ENCODE measurements at regions not wholly inside any gene's neighbourhood (a gene's known extent, or its start where the extent isn't known, plus 50 kb on each side); places are given as distances from the start of the nearest gene placed in this dataset.

DNA sequence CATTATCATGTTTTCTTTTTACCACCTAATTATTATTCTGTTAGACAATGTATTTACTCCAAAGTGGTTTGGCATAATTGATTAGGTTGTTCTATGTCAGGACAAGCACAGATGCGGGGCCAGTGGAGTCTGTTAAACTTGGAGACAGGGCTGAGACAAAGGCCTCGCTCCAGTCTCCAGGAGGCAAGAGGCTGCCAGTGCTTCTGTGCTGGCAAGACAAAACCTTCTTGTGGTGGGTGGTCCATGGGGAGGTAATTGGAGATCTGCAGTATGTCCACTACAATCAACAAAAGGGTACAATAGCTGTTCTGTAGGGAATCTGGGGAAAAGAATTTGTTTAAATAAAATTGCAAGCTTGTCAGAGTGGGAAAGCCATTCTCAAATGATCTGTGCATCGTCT, 677.2 kb upstream of the SLC35B3 start:
- Mint-ChIP-seq H3K4me3 (ENCODE audit: low read depth, unreplicated experiment) (no peak overlapping the region), H3K27me3 (ENCODE audit: unreplicated experiment) (no peaks in the 10 kb centered on the region), H3K4me1 (ENCODE audit: low read depth, unreplicated experiment) (no peaks in the 10 kb centered on the region), H3K36me3 (ENCODE audit: insufficient read depth, unreplicated experiment) (no peaks in the 10 kb centered on the region), H3K27ac (ENCODE audit: unreplicated experiment) (no peak overlapping the region), H3K9me3 (ENCODE audit: low read depth, unreplicated experiment) (no peaks in the 10 kb centered on the region)
- no peak for DNase-seq
- no TSS peak for BruUV-seq (replicated peaks)
- intact Hi-C loops (cut with micrococcal nuclease; ENCODE audit: unreplicated experiment): no loop called here
- TF ChIP-seq, protein P1, sequence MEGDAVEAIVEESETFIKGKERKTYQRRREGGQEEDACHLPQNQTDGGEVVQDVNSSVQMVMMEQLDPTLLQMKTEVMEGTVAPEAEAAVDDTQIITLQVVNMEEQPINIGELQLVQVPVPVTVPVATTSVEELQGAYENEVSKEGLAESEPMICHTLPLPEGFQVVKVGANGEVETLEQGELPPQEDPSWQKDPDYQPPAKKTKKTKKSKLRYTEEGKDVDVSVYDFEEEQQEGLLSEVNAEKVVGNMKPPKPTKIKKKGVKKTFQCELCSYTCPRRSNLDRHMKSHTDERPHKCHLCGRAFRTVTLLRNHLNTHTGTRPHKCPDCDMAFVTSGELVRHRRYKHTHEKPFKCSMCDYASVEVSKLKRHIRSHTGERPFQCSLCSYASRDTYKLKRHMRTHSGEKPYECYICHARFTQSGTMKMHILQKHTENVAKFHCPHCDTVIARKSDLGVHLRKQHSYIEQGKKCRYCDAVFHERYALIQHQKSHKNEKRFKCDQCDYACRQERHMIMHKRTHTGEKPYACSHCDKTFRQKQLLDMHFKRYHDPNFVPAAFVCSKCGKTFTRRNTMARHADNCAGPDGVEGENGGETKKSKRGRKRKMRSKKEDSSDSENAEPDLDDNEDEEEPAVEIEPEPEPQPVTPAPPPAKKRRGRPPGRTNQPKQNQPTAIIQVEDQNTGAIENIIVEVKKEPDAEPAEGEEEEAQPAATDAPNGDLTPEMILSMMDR (IDR thresholded peaks at IDR 0.05; ENCODE audit: unreplicated experiment): no peak
- CTCF ChIA-PET: no interaction called here

DNA sequence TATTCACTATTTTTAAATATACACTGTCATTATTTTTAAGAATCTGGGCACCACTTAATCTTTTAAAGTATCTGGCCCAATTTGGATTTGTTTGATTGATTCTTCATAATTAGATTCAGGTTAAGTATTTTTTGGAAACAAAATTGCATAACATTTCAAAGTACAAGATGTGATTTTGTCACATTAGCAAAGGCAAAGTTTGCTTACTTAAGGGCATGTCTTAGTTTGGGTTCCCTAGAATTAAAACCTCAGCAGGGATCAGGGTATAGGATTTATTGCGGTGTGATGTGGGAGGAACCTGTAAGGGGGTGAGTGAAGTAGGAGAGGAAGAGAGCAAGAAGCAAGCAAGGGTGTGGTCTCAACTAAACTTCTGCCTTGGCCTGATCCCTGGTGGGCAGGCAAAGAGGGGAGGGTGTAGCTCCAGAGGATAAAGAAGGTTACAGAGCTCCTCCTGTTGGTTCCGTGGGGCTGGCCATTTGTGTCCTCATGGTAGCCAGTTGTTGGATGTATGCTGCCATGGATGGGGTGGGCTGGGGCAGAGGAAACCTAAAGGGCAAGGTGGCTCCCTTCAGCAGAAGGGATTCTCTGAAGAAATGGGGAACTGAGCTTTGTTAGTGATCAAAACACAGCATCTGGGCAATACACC, 668.7 kb upstream of the SLC35B3 start:
- DNase-seq: no peak
- intact Hi-C loops (cut with micrococcal nuclease; ENCODE audit: unreplicated experiment): no loop called here
- no peaks in the 10 kb centered on the region for H3K27me3 Mint-ChIP-seq (ENCODE audit: unreplicated experiment)
- H3K4me3 Mint-ChIP-seq (ENCODE audit: low read depth, unreplicated experiment): no peak overlapping the region
- no peaks in the 10 kb centered on the region for H3K9me3 Mint-ChIP-seq (ENCODE audit: low read depth, unreplicated experiment)
- no peaks in the 10 kb centered on the region for H3K36me3 Mint-ChIP-seq (ENCODE audit: insufficient read depth, unreplicated experiment)
- CTCF ChIA-PET: no interaction called here
- no TSS peak for BruUV-seq (replicated peaks)
- TF ChIP-seq, protein P1 (IDR thresholded peaks at IDR 0.05; ENCODE audit: unreplicated experiment): no peak
- H3K27ac Mint-ChIP-seq (ENCODE audit: unreplicated experiment): no peak overlapping the region
- H3K4me1 Mint-ChIP-seq (ENCODE audit: low read depth, unreplicated experiment): no peaks in the 10 kb centered on the region

DNA sequence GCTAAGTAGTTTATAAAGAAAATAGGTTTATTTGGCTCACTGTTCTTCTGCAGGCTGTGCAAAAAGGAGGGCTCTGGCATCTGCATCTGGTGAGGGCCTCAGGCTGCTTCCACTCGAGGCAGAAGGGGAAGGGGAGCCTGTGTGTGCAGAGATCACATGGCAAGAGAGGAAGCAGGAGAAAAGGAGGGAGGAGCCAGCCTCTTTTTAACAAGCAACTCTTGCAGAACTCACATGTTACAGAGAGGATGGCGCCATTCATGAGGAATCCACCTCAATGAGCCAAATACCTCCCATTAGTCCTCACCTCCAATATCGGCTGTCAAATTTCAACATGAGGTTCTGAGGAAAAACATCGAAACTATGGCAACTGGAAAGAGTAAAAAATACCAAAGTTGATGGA, 666.6 kb upstream of the SLC35B3 start:
- BruUV-seq (replicated peaks): no TSS peak
- intact Hi-C loops (cut with micrococcal nuclease; ENCODE audit: unreplicated experiment): no loop called here
- Mint-ChIP-seq H3K4me3 (ENCODE audit: low read depth, unreplicated experiment) (no peak overlapping the region), H3K36me3 (ENCODE audit: insufficient read depth, unreplicated experiment) (no peaks in the 10 kb centered on the region), H3K9me3 (ENCODE audit: low read depth, unreplicated experiment) (no peaks in the 10 kb centered on the region), H3K27me3 (ENCODE audit: unreplicated experiment) (no peaks in the 10 kb centered on the region), H3K27ac (ENCODE audit: unreplicated experiment) (no peak overlapping the region), H3K4me1 (ENCODE audit: low read depth, unreplicated experiment) (no peaks in the 10 kb centered on the region)
- no peak for DNase-seq
- TF ChIP-seq, protein P1 (IDR thresholded peaks at IDR 0.05; ENCODE audit: unreplicated experiment): no peak
- CTCF ChIA-PET: no interaction called here

DNA sequence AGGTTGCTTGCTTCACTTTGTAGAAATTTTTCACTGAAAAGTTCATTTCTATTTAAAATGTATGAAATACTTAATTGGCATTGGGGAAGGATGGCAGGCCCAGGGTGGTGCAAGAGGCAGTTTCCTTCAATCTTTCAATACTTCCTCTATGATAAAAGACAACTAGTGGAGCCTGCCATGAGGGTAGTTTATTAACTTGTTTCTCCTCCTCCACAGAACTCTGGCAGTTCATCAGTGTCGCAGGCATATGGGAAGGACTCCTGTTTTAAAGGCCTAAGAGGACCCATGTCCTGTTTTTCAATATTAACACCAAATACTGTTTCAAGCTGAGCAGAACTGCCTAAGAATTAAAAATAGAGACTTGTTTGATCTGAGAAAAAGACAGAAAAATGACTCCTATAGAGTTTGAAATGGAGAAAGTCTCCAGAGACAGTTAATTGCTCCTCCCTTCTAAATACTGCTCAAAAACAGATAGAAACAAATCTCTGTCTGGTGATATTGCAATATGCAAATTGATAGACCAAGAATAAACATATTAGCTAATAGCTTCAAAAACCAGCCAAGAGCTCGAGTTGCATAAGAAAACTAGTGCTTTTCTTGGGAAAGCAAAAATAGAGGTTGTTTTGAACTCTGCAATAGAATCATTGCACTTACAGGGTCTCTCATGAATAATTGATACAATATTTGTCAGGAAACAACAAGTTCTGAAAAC, 665.7 kb upstream of the SLC35B3 start:
- BruUV-seq (replicated peaks): no TSS peak
- no peak for DNase-seq
- TF ChIP-seq, protein P1 (IDR thresholded peaks at IDR 0.05; ENCODE audit: unreplicated experiment): no peak
- intact Hi-C loops (cut with micrococcal nuclease; ENCODE audit: unreplicated experiment): no loop called here
- no peaks in the 10 kb centered on the region for H3K36me3 Mint-ChIP-seq (ENCODE audit: insufficient read depth, unreplicated experiment)
- CTCF ChIA-PET: no interaction called here
- H3K27ac Mint-ChIP-seq (ENCODE audit: unreplicated experiment): no peak overlapping the region
- no peaks in the 10 kb centered on the region for H3K4me1 Mint-ChIP-seq (ENCODE audit: low read depth, unreplicated experiment)
- H3K4me3 Mint-ChIP-seq (ENCODE audit: low read depth, unreplicated experiment): no peak overlapping the region
- H3K27me3 Mint-ChIP-seq (ENCODE audit: unreplicated experiment): no peaks in the 10 kb centered on the region
- no peaks in the 10 kb centered on the region for H3K9me3 Mint-ChIP-seq (ENCODE audit: low read depth, unreplicated experiment)
